SU-DHL-6 (cell line): ENCODE measurements at regions not wholly inside any gene's neighbourhood (a gene's known extent, or its start where the extent isn't known, plus 50 kb on each side); places are given as distances from the start of the nearest gene placed in this dataset.

Experiments
- H2AFZ ChIP-seq: fragments of 200-600 bp; sonication (generic); 2 replicates; pipeline ENCODE4 v1.6.1; 2014; ENCODE audit warnings: low read depth, mild to moderate bottlenecking, moderate library complexity, mixed read lengths, antibody characterized with exemption, low read length; ENCODE audit not compliant: severe bottlenecking
- H3F3A ChIP-seq: fragments of 200-600 bp; shearing (Covaris generic); 2 replicates; pipeline ENCODE4 v1.6.0; 2016; ENCODE audit warnings: antibody characterized with exemption, mild to moderate bottlenecking; ENCODE audit not compliant: insufficient read depth
- H3K27ac ChIP-seq: fragments of 200-600 bp; sonication (generic); 2 replicates; pipeline ENCODE4 v1.5.1; 2016; ENCODE audit warnings: low read depth, mild to moderate bottlenecking, low read length, moderate library complexity, mixed read lengths
- H3K27me3 ChIP-seq: fragments of 200-600 bp; sonication (generic), shearing (Covaris generic); 2 replicates; pipeline ENCODE4 v1.6.0; 2014; ENCODE audit warnings: mild to moderate bottlenecking, low read length
- H3K36me3 ChIP-seq: fragments of 200-600 bp; sonication (generic); 2 replicates; pipeline ENCODE4 v1.6.1; 2014; ENCODE audit warnings: mild to moderate bottlenecking, low read length, mixed read lengths
- H3K4me2 ChIP-seq: fragments of 300-600, 200-600 bp; shearing (Covaris generic), sonication (generic); 2 replicates; pipeline ENCODE4 v1.6.0; 2014; ENCODE audit warnings: low read length, low read depth, mild to moderate bottlenecking; ENCODE audit not compliant: poor library complexity, severe bottlenecking
- H3K4me3 ChIP-seq: fragments of 200-600 bp; sonication (generic); 2 replicates; pipeline ENCODE4 v1.5.1; 2014; ENCODE audit warnings: antibody characterized with exemption, low read length, mild to moderate bottlenecking, mixed read lengths; ENCODE audit not compliant: insufficient read depth, poor library complexity, severe bottlenecking
- H3K79me2 ChIP-seq: fragments of 200-600 bp; sonication (generic); 2 replicates; pipeline ENCODE4 v1.6.1; 2014; ENCODE audit warnings: mild to moderate bottlenecking, low read length, moderate library complexity; ENCODE audit not compliant: insufficient read depth
- H3K9ac ChIP-seq: fragments of 200-600 bp; sonication (generic); 2 replicates; pipeline ENCODE4 v1.7.0; 2014; ENCODE audit warnings: mild to moderate bottlenecking, low read length
- H3K9me2 ChIP-seq: fragments of 200-600 bp; sonication (generic); replicated peaks from 2 replicates; pipeline ENCODE4 v1.6.1; 2014; ENCODE audit warnings: low read length; ENCODE audit not compliant: insufficient read depth
- H3K9me3 ChIP-seq: fragments of 200-600 bp; sonication (generic); 2 replicates; pipeline ENCODE4 v1.6.1; 2014; ENCODE audit warnings: low read length, mixed read lengths; ENCODE audit not compliant: insufficient read depth
- H4K20me1 ChIP-seq: fragments of 200-600 bp; sonication (generic); 2 replicates; pipeline ENCODE4 v1.6.1; 2014; ENCODE audit warnings: low read depth, mild to moderate bottlenecking, antibody characterized with exemption, low read length, moderate library complexity, mixed read lengths
- EZH2phosphoT487 ChIP-seq: fragments of 200-600 bp; sonication (generic), shearing (Covaris generic); conservative IDR thresholded peaks from 2 replicates; pipeline ENCODE4 v1.6.1; 2018; ENCODE audit warnings: mild to moderate bottlenecking, antibody characterized with exemption, low read length, moderate library complexity, mixed read lengths
- TF ChIP-seq, protein P1 (sequence below): fragments of 200-600 bp; sonication (generic); IDR thresholded peaks from one replicate; pipeline ENCODE4 v1.5.1; 2017; ENCODE audit warnings: antibody characterized with exemption, mild to moderate bottlenecking, low read length, moderate library complexity; ENCODE audit not compliant: insufficient read depth, poor library complexity, severe bottlenecking

DNA sequence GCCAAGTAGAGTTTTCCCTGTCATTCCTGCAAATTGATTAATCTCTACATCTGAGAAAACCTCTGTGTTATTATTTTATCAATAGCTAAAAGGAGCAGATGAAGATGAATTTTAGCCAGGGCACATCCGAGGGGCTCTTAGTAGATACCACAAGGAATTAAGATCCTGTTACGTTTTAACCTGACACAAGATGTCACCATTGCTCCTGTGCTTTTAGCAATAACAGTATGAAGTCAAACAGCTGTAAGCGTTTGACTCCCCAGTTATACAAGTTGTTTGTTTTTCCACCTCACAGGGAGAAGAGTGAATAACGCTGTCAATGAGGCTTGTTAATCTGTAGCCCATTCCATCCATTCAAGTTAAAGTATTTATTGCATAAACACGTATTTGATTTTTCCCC is 76.0 kb upstream of the AP1S2 start:
- no peak overlapping the region for H2AFZ ChIP-seq
- H3K27ac ChIP-seq = no peak overlapping the region
- no peaks in the 10 kb centered on the region for H3K79me2 ChIP-seq
- H3K4me3 ChIP-seq = no peak overlapping the region
- TF ChIP-seq, protein P1, sequence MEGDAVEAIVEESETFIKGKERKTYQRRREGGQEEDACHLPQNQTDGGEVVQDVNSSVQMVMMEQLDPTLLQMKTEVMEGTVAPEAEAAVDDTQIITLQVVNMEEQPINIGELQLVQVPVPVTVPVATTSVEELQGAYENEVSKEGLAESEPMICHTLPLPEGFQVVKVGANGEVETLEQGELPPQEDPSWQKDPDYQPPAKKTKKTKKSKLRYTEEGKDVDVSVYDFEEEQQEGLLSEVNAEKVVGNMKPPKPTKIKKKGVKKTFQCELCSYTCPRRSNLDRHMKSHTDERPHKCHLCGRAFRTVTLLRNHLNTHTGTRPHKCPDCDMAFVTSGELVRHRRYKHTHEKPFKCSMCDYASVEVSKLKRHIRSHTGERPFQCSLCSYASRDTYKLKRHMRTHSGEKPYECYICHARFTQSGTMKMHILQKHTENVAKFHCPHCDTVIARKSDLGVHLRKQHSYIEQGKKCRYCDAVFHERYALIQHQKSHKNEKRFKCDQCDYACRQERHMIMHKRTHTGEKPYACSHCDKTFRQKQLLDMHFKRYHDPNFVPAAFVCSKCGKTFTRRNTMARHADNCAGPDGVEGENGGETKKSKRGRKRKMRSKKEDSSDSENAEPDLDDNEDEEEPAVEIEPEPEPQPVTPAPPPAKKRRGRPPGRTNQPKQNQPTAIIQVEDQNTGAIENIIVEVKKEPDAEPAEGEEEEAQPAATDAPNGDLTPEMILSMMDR = no peak
- TF ChIP-seq EZH2phosphoT487 = no peak
- H3K36me3 ChIP-seq = no peaks in the 10 kb centered on the region
- no peaks in the 10 kb centered on the region for H3F3A ChIP-seq
- no peak overlapping the region for H3K4me2 ChIP-seq
- no peaks in the 10 kb centered on the region for H3K27me3 ChIP-seq
- no peaks in the 10 kb centered on the region for H4K20me1 ChIP-seq
- H3K9me3 ChIP-seq = no peaks in the 10 kb centered on the region
- no peaks in the 10 kb centered on the region for H3K9me2 ChIP-seq
- H3K9ac ChIP-seq = no peak overlapping the region

DNA sequence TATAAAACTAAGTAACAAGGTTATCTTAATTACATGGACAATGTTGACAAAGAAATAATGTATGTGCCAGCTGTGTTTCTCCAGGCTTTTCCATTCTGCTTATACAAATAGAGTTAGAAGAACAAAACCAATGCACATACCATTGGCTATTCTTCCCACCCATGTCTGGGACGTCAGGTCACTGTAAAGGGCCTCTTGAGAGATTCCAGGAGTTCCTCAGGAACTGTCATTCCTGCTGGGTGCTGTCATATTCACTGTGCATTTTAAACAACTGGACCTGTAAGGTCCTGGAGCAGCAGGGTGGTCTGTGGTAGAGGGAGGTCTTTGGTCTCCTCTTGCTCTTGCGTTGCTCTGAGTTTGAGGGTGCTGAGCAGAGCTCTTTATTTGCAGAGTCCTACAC is 74.6 kb upstream of the AP1S2 start:
- H2AFZ ChIP-seq = no peak overlapping the region
- H4K20me1 ChIP-seq = no peaks in the 10 kb centered on the region
- no peak overlapping the region for H3K4me3 ChIP-seq
- H3F3A ChIP-seq = no peaks in the 10 kb centered on the region
- no peaks in the 10 kb centered on the region for H3K9me3 ChIP-seq
- H3K4me2 ChIP-seq = no peak overlapping the region
- no peaks in the 10 kb centered on the region for H3K79me2 ChIP-seq
- H3K27me3 ChIP-seq = no peaks in the 10 kb centered on the region
- no peak overlapping the region for H3K27ac ChIP-seq
- TF ChIP-seq, protein P1 = no peak
- TF ChIP-seq EZH2phosphoT487 = no peak
- H3K9me2 ChIP-seq = no peaks in the 10 kb centered on the region
- H3K9ac ChIP-seq = no peak overlapping the region
- no peaks in the 10 kb centered on the region for H3K36me3 ChIP-seq

DNA sequence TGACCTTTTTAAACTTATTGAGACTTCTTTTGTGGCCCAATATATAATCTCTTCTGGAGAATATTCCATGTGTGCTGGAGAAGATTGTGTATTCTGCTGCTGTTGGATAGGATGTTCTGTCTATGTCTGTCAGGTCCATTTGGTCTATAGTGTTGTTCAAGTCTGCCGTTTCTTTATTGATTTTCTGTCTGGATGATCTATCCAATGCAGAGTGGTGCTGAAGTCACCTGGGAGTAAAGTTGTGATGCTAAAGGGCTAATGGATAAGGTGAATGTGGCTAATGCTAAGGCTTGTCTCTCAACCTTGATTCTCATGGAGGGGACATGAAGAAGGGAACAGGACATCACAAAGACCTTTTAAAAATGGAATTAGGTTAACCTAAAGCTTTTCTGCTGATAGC is 72.0 kb upstream of the AP1S2 start:
- Histone ChIP-seq H3K36me3 (no peaks in the 10 kb centered on the region), H3K9me3 (no peaks in the 10 kb centered on the region), H4K20me1 (no peaks in the 10 kb centered on the region), H3K9ac (no peak overlapping the region), H3K27ac (no peak overlapping the region), H3K27me3 (no peaks in the 10 kb centered on the region), H3K79me2 (no peaks in the 10 kb centered on the region), H3K4me2 (no peak overlapping the region), H3K9me2 (no peaks in the 10 kb centered on the region), H2AFZ (no peak overlapping the region), H3K4me3 (no peak overlapping the region), H3F3A (no peaks in the 10 kb centered on the region)
- TF ChIP-seq EZH2phosphoT487 = no peak
- TF ChIP-seq, protein P1 = no peak

DNA sequence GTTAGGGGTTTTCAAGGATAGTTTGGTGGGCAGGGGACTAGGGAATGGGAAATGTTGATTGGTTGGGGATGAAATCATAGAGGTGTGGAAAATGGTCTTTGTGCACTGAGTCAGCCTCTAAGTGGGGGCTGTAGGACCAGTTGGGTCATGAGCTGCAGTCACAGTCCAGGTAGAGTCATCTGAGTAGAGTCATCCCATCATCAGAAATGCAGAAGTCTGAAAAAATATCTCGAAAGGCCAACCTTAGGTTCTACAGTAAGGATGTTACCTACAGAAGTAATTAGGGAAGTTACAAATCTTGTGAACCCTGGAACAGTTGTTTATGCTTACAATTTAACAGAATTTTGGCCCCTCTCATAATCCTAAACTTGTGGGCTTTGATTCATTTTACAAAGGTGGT is 63.4 kb upstream of the AP1S2 start:
- no peaks in the 10 kb centered on the region for H3K79me2 ChIP-seq
- no peak overlapping the region for H3K9ac ChIP-seq
- no peak overlapping the region for H3K27ac ChIP-seq
- no peak overlapping the region for H3K4me3 ChIP-seq
- no peaks in the 10 kb centered on the region for H3K27me3 ChIP-seq
- no peaks in the 10 kb centered on the region for H3K36me3 ChIP-seq
- no peak overlapping the region for H3K4me2 ChIP-seq
- no peaks in the 10 kb centered on the region for H3F3A ChIP-seq
- H3K9me2 ChIP-seq = no peaks in the 10 kb centered on the region
- H4K20me1 ChIP-seq = no peaks in the 10 kb centered on the region
- no peak for TF ChIP-seq EZH2phosphoT487
- TF ChIP-seq, protein P1 = no peak
- no peaks in the 10 kb centered on the region for H3K9me3 ChIP-seq
- H2AFZ ChIP-seq = no peak overlapping the region
